ENCODE measurements at regions not wholly inside any gene's neighbourhood (a gene's known extent, or its start where the extent isn't known, plus 50 kb on each side); places are given as distances from the start of the nearest gene placed in this dataset.

GRCh38 chr6:84560436-84561390 lies 203.7 kb downstream of the TBX18 start:
- in situ Hi-C loops (cut with MboI; ENCODE audit: low sequenced_read_pairs, unreplicated experiment): no loop called here
- no peak for TF ChIP-seq CTCF (IDR thresholded peaks at IDR 0.05; ENCODE audit: borderline replicate concordance, control extremely low read depth, extremely low read depth, insufficient read depth, missing control alignments)
- no peak for DNase-seq (ENCODE audit: low spot score)

DNA sequence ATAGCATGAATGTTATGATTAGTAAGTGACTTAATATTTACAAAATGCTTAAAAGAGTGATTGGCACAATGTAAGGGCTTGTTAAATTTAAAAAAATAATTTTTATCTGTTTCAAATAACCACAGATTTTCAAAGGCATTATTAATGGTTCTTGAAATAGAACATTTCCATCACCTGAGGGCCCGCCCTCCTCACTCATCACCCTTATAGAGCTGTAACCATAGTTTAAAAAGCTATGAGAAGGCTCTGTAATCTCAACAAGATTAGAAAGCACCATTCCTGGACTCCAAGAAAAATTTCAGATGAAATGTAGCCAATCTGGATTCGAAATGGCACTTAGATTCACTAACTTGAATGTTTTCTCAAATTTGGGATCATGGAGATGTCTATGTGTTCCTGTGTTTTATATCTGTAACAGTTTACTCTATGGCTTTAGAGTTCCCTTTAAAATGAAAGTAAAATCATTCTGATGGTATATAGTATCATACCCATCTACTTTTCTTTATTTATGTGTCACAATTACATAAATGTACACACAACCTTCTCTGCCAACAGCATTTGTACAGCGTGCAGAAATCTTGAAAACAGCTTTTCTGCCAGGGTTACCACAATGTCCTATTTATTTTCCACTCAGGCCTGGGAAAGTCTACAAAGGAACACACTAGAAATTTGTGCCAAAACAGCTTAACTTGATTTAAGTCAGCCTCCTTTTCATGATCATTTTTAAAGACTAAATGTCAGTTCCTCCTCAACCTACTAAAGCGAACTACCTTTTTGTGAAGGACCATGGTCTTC lies 207.7 kb downstream of the TBX18 start:
- TF ChIP-seq CTCF (IDR thresholded peaks at IDR 0.05; ENCODE audit: borderline replicate concordance, control extremely low read depth, extremely low read depth, insufficient read depth, missing control alignments): no peak
- DNase-seq (ENCODE audit: low spot score): no peak
- in situ Hi-C loops (cut with MboI; ENCODE audit: low sequenced_read_pairs, unreplicated experiment): no loop called here

DNA sequence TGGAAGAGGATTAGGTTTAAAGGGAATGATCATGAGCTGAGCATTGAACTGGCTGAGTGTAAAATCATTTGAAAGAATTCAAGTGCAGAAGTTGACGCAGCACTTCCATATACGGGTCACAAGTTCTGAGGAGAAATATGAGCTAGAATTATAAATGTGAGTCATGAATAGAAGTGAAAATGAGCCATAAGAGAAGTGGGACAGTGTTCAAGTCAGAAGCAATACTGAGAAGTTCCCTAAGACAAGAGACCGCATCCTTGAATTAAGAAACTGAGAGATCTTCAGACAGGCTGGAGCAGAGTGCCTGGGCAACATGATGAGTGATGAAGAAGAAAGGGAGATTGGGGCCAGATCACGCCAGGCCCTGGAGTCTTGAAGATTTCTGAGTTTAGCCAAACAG lies 209.7 kb downstream of the TBX18 start:
- in situ Hi-C loops (cut with MboI; ENCODE audit: low sequenced_read_pairs, unreplicated experiment): no loop called here

DNA sequence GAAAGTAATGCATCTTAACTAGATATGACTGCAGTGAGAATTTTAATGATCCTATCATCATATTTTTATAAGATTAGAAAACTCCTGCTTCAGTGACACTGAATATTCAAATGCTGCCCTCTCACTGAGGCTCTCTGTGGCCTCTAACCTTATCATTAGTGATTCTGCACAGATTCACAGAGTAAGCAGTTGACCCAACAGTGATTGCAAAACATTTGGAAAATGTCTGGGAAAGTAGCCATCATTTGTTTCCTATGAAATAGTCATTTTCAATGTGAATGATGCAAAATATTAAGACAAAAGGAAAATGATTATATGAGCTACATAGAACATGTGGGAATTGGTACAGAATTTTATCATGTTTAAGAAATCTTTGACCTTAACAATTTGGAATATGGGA lies 210.3 kb downstream of the TBX18 start:
- TF ChIP-seq CTCF (IDR thresholded peaks at IDR 0.05; ENCODE audit: borderline replicate concordance, control extremely low read depth, extremely low read depth, insufficient read depth, missing control alignments): no peak
- DNase-seq (ENCODE audit: low spot score): no peak
- in situ Hi-C loops (cut with MboI; ENCODE audit: low sequenced_read_pairs, unreplicated experiment): no loop called here

More for the DNA sequence above, 209.7 kb downstream of the TBX18 start:
- no peak for TF ChIP-seq CTCF (IDR thresholded peaks at IDR 0.05; ENCODE audit: borderline replicate concordance, control extremely low read depth, extremely low read depth, insufficient read depth, missing control alignments)
- no peak for DNase-seq (ENCODE audit: low spot score)

DNA sequence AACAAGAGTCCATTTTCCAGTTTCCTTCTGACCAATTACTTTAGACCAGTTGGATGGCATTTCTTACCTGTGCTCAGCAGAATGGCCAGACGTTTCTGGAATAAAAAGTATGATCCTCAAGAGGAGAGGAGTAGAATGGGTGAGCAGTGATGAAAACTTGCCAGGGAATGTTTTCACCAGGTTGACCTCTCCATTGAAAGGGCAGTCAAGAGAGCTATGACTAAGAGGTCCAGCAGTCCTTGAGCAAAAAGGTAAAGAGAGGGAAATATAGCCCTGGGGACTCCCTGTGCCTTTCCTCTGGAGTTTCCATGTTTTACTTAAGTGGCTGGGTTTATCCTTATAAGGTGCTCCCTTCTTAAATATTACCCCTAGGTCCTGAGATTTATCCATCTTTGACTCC lies 210.9 kb downstream of the TBX18 start:
- in situ Hi-C loops (cut with MboI; ENCODE audit: low sequenced_read_pairs, unreplicated experiment): no loop called here
- no peak for DNase-seq (ENCODE audit: low spot score)

More for the DNA sequence above, 210.9 kb downstream of the TBX18 start:
- no peak for TF ChIP-seq CTCF (IDR thresholded peaks at IDR 0.05; ENCODE audit: borderline replicate concordance, control extremely low read depth, extremely low read depth, insufficient read depth, missing control alignments)
